ENCODE measurements at regions not wholly inside any gene's neighbourhood (a gene's known extent, or its start where the extent isn't known, plus 50 kb on each side); places are given as distances from the start of the nearest gene placed in this dataset.

GRCh38 chr4:127214016-127214415 lies 418.7 kb upstream of the INTU start:
- no peak for TF ChIP-seq CTCF (IDR thresholded peaks at IDR 0.05)
- TF ChIP-seq IRF2 (CRISPR knock-in tag; IDR thresholded peaks at IDR 0.05; ENCODE audit: borderline replicate concordance, low read depth), result no peak
- no peak for TF ChIP-seq NR2C2 (CRISPR knock-in tag; IDR thresholded peaks at IDR 0.05)
- no peak for TF ChIP-seq HMGXB4 (CRISPR knock-in tag; IDR thresholded peaks at IDR 0.05)
- TF ChIP-seq MAX (CRISPR knock-in tag; IDR thresholded peaks at IDR 0.05), result no peak
